ENCODE measurements at regions not wholly inside any gene's neighbourhood (a gene's known extent, or its start where the extent isn't known, plus 50 kb on each side); places are given as distances from the start of the nearest gene placed in this dataset.
"Not testable (repeated sequence)": the region's sequence is repeated elsewhere in the genome, so short reads cannot be mapped to it uniquely, and the experiment has no call there.

GRCh38 chr5:83802686-83803085 lies 82.0 kb upstream of the HAPLN1 start:
- 74 to 90% methylated on average over 2 of the region's 2 CpGs for WGBS, 2 donors (ENCODE audit: low coverage in 1 of 2)
- in situ Hi-C loops (cut with MboI; ENCODE audit: low pct_ligation_motif_present in 1 of 4, low pct_unique_long_range_greater_than_20kb in 1 of 4, low sequenced_read_pairs in 3 of 4): no loop called here
- no peaks in the 10 kb centered on the region for H3K4me1 ChIP-seq
- no peaks in the 10 kb centered on the region for H3K27me3 ChIP-seq
- TF ChIP-seq EP300 (IDR thresholded peaks at IDR 0.05; ENCODE audit: low read depth) (no peak), CTCF (IDR thresholded peaks at IDR 0.05) (no peak), POLR2A (IDR thresholded peaks at IDR 0.05) (no peak), POLR2AphosphoS5 (IDR thresholded peaks at IDR 0.05) (no peak)
- H3K4me3 ChIP-seq: no peak overlapping the region
- no peak overlapping the region for H3K27ac ChIP-seq
- H3K36me3 ChIP-seq: no peaks in the 10 kb centered on the region
- no peaks in the 10 kb centered on the region for H3K9me3 ChIP-seq
- DNase-seq: no peak
- intact Hi-C loops (cut with DNase I; ENCODE audit: low total_unique reads): no loop called here

- no peaks in the 10 kb centered on the region for H3K27me3 ChIP-seq
- DNase-seq: no peak
- no peaks in the 10 kb centered on the region for H3K36me3 ChIP-seq
- no peaks in the 10 kb centered on the region for H3K4me1 ChIP-seq
- TF ChIP-seq EP300 (IDR thresholded peaks at IDR 0.05; ENCODE audit: low read depth) (no peak), POLR2AphosphoS5 (IDR thresholded peaks at IDR 0.05) (no peak), CTCF (IDR thresholded peaks at IDR 0.05) (no peak)
- intact Hi-C loops (cut with DNase I; ENCODE audit: low total_unique reads) (no loop called here), in situ Hi-C loops (cut with MboI; ENCODE audit: low pct_ligation_motif_present in 1 of 4, low pct_unique_long_range_greater_than_20kb in 1 of 4, low sequenced_read_pairs in 3 of 4) (no loop called here)
- WGBS, 2 donors (ENCODE audit: low coverage in 1 of 2): 83% methylated on average over 2 of the region's 2 CpGs
- H3K4me3 ChIP-seq: no peak overlapping the region
- H3K27ac ChIP-seq: no peak overlapping the region
- H3K9me3 ChIP-seq: no peaks in the 10 kb centered on the region
Observed at GRCh38 chr5:83800201-83800600, 79.5 kb upstream of the HAPLN1 start.

GRCh38 chr5:83799020-83799419 lies 78.4 kb upstream of the HAPLN1 start:
- intact Hi-C loops (cut with DNase I; ENCODE audit: low total_unique reads); H3K36me3 ChIP-seq; H3K27me3 ChIP-seq; in situ Hi-C loops (cut with MboI; ENCODE audit: low pct_ligation_motif_present in 1 of 4, low pct_unique_long_range_greater_than_20kb in 1 of 4, low sequenced_read_pairs in 3 of 4); H3K4me1 ChIP-seq; H3K27ac ChIP-seq; H3K4me3 ChIP-seq; H3K9me3 ChIP-seq: not testable (repeated sequence)
- 47% methylated on average over 11 of the region's 11 CpGs; no CpG with 5 or more reads in 1 of the 2 donors for WGBS, 2 donors (ENCODE audit: low coverage in 1 of 2)
- peak; percentile 8 for DNase-seq

GRCh38 chr5:83789371-83789770 lies 68.7 kb upstream of the HAPLN1 start:
- in situ Hi-C loops (cut with MboI; ENCODE audit: low pct_ligation_motif_present in 1 of 4, low pct_unique_long_range_greater_than_20kb in 1 of 4, low sequenced_read_pairs in 3 of 4): no loop called here

More at GRCh38 chr5:83789371-83789770, 68.7 kb upstream of the HAPLN1 start:
- 41 to 46% methylated on average over 1 of the region's 1 CpG for WGBS, 2 donors (ENCODE audit: low coverage in 1 of 2)
- no peak overlapping the region for H3K4me3 ChIP-seq
- intact Hi-C loops (cut with DNase I; ENCODE audit: low total_unique reads): no loop called here
- no peaks in the 10 kb centered on the region for H3K9me3 ChIP-seq
- no peak for TF ChIP-seq POLR2AphosphoS5 (IDR thresholded peaks at IDR 0.05)
- no peak for TF ChIP-seq CTCF (IDR thresholded peaks at IDR 0.05)
- no peak for TF ChIP-seq EP300 (IDR thresholded peaks at IDR 0.05; ENCODE audit: low read depth)
- no peak for TF ChIP-seq POLR2A (IDR thresholded peaks at IDR 0.05)
- no peaks in the 10 kb centered on the region for H3K36me3 ChIP-seq
- H3K27ac ChIP-seq: no peak overlapping the region
- no peaks in the 10 kb centered on the region for H3K27me3 ChIP-seq
- no peaks in the 10 kb centered on the region for H3K4me1 ChIP-seq
- DNase-seq: no peak
